Mesothelial cell of epicardium (in vitro differentiated cells): ENCODE measurements at regions not wholly inside any gene's neighbourhood (a gene's known extent, or its start where the extent isn't known, plus 50 kb on each side); places are given as distances from the start of the nearest gene placed in this dataset.

Source experiments
- DNase-seq, 2 experiments: peaks; one replicate each; pipeline ENCODE4 v3.0.0; 2021; ENCODE audit warnings: low spot score in 2 of 2; ENCODE audit not compliant: unreplicated experiment in 2 of 2
- H3K27ac Mint-ChIP-seq: 2 replicates; pipeline ENCODE4 v1.8.0; 2021; ENCODE audit warnings: mixed read lengths
- H3K27me3 Mint-ChIP-seq: 2 replicates; pipeline ENCODE4 v1.8.0; 2021; ENCODE audit warnings: low read depth, mixed read lengths
- H3K36me3 Mint-ChIP-seq: 2 replicates; pipeline ENCODE4 v1.8.0; 2021; ENCODE audit warnings: mixed read lengths
- H3K4me1 Mint-ChIP-seq: 2 replicates; pipeline ENCODE4 v1.8.0; 2021; ENCODE audit warnings: mixed read lengths
- H3K4me3 Mint-ChIP-seq: 2 replicates; pipeline ENCODE4 v1.8.0; 2021; ENCODE audit warnings: mild to moderate bottlenecking, moderate library complexity, mixed read lengths
- H3K9me3 Mint-ChIP-seq: 2 replicates; pipeline ENCODE4 v1.8.0; 2021; ENCODE audit warnings: mixed read lengths
- CTCF ChIP-seq: fragments of 200-600 bp; sonication (generic); IDR thresholded peaks from one replicate; pipeline ENCODE4 v1.5.0; 2021; ENCODE audit warnings: antibody characterized with exemption; ENCODE audit not compliant: unreplicated experiment

GRCh38 chr2:175755656-175756386 is 246.2 kb downstream of the LNPK start:
- H3K9me3 Mint-ChIP-seq = peaks cover 6% of the 10 kb centered on the region
- no peak overlapping the region for H3K4me3 Mint-ChIP-seq
- H3K27ac Mint-ChIP-seq = peak overlapping the region; percentile 15
- H3K4me1 Mint-ChIP-seq = peaks cover 5% of the 10 kb centered on the region
- TF ChIP-seq CTCF = no peak
- H3K36me3 Mint-ChIP-seq = peaks cover 7% of the 10 kb centered on the region
- no peaks in the 10 kb centered on the region for H3K27me3 Mint-ChIP-seq
- no peak for DNase-seq

GRCh38 chr2:175755169-175755568 is 246.9 kb downstream of the LNPK start:
- TF ChIP-seq CTCF = no peak
- no peak for DNase-seq
- H3K36me3 Mint-ChIP-seq = peaks cover 7% of the 10 kb centered on the region
- no peak overlapping the region for H3K4me3 Mint-ChIP-seq
- peaks cover 6% of the 10 kb centered on the region for H3K9me3 Mint-ChIP-seq
- no peak overlapping the region for H3K27ac Mint-ChIP-seq
- H3K27me3 Mint-ChIP-seq = no peaks in the 10 kb centered on the region
- peaks cover 5% of the 10 kb centered on the region for H3K4me1 Mint-ChIP-seq

GRCh38 chr2:175750195-175750594 is 251.9 kb downstream of the LNPK start:
- no peak for DNase-seq
- H3K27me3 Mint-ChIP-seq = no peaks in the 10 kb centered on the region
- TF ChIP-seq CTCF = no peak
- no peak overlapping the region for H3K27ac Mint-ChIP-seq
- H3K4me3 Mint-ChIP-seq = no peak overlapping the region
- H3K36me3 Mint-ChIP-seq = no peaks in the 10 kb centered on the region
- H3K9me3 Mint-ChIP-seq = no peaks in the 10 kb centered on the region
- no peaks in the 10 kb centered on the region for H3K4me1 Mint-ChIP-seq

- Mint-ChIP-seq H3K27me3 (no peaks in the 10 kb centered on the region), H3K9me3 (no peaks in the 10 kb centered on the region), H3K4me3 (no peak overlapping the region), H3K4me1 (no peaks in the 10 kb centered on the region), H3K36me3 (no peaks in the 10 kb centered on the region), H3K27ac (no peak overlapping the region)
- no peak for DNase-seq
- TF ChIP-seq CTCF = no peak
These were observed 256.2 kb downstream of the LNPK start for GRCh38 chr2:175745911-175746310.

- Mint-ChIP-seq H3K27me3 (no peaks in the 10 kb centered on the region), H3K4me3 (no peak overlapping the region), H3K36me3 (no peaks in the 10 kb centered on the region), H3K27ac (no peak overlapping the region), H3K9me3 (no peaks in the 10 kb centered on the region), H3K4me1 (no peaks in the 10 kb centered on the region)
- no peak for DNase-seq
- TF ChIP-seq CTCF = no peak
These were observed 258.1 kb downstream of the LNPK start for GRCh38 chr2:175744000-175744399.
